ENCODE measurements at regions not wholly inside any gene's neighbourhood (a gene's known extent, or its start where the extent isn't known, plus 50 kb on each side); places are given as distances from the start of the nearest gene placed in this dataset.
"Not testable (repeated sequence)": the region's sequence is repeated elsewhere in the genome, so short reads cannot be mapped to it uniquely, and the experiment has no call there.

DNA sequence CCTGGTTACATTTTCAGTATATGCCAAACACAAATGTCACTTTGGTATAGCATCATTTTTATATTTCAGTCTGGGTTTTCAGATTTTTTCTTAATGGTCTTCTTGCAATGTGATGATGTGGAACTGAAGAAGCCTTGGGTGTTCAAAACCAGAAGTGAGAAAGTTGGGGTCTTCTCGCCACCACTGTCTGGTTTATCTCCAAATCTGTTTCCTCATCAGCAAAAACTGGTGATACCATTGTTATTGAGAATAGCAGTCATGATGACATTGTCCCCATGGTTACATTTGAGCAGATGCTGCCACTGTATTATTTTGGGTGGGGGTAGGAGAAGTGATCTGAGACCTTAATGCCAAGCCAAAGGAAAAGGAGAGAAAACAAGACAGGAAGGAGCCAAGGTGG is 85.9 kb upstream of the MAP3K1 start:
- Histone ChIP-seq H3K4me3 (replicated peaks; ENCODE audit: insufficient read depth, low read length) (no peak overlapping the region), H3K27ac (replicated peaks) (no peak overlapping the region), H3K27me3 (ENCODE audit: insufficient read depth, poor library complexity, severe bottlenecking) (no peaks in the 10 kb centered on the region)
- no peak for DNase-seq (ENCODE audit: low read depth in 1 of 2, low spot score in 1 of 2)
- TF ChIP-seq SPI1 (IDR thresholded peaks at IDR 0.05; ENCODE audit: borderline replicate concordance, low read depth) (no peak), GABPA (IDR thresholded peaks at IDR 0.05; ENCODE audit: low read depth) (no peak), POLR2AphosphoS5 (IDR thresholded peaks at IDR 0.05; ENCODE audit: low read depth) (no peak), REST (IDR thresholded peaks at IDR 0.05; ENCODE audit: insufficient replicate concordance, low read depth) (no peak)
- TF ChIP-seq, protein P1, sequence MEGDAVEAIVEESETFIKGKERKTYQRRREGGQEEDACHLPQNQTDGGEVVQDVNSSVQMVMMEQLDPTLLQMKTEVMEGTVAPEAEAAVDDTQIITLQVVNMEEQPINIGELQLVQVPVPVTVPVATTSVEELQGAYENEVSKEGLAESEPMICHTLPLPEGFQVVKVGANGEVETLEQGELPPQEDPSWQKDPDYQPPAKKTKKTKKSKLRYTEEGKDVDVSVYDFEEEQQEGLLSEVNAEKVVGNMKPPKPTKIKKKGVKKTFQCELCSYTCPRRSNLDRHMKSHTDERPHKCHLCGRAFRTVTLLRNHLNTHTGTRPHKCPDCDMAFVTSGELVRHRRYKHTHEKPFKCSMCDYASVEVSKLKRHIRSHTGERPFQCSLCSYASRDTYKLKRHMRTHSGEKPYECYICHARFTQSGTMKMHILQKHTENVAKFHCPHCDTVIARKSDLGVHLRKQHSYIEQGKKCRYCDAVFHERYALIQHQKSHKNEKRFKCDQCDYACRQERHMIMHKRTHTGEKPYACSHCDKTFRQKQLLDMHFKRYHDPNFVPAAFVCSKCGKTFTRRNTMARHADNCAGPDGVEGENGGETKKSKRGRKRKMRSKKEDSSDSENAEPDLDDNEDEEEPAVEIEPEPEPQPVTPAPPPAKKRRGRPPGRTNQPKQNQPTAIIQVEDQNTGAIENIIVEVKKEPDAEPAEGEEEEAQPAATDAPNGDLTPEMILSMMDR (IDR thresholded peaks at IDR 0.05; ENCODE audit: insufficient read depth, low read length), result no peak

DNA sequence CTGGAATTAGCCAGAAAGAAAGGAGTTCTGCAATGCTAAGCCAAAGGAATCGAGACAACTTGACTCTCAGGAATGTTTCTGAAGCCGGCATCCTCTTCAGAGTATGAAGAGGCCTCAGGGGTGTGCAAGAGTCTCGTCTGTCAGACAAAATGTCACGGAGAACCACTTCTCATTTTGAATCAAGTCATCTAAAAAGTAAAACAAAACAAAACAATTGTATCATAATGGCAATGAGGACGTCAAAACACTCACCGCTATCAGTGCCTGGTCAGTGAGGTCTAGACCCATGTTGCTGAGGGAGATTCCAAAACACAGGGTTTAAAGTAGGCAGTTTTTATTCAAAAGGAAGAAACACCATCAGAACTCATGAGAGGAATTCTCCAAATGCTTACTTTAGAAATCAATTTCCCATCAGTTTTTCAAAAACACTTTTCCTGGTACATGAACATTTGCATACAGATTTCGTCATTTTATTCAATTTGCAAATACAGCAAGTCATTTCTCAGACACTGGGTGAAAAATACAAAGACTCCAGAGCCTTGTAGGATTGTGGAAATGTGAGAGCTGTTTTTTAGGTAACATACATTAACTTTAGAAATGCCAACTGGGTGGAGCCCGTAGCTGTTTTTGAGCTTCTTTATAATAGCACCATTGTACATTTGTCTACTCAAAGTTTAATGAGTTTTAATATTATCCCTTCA is 89.5 kb upstream of the MAP3K1 start:
- H3K27me3 ChIP-seq (ENCODE audit: insufficient read depth, poor library complexity, severe bottlenecking), result no peaks in the 10 kb centered on the region
- DNase-seq (ENCODE audit: low read depth in 1 of 2, low spot score in 1 of 2), result no peak
- TF ChIP-seq GABPA (IDR thresholded peaks at IDR 0.05; ENCODE audit: low read depth), result no peak
- TF ChIP-seq, protein P1 (IDR thresholded peaks at IDR 0.05; ENCODE audit: insufficient read depth, low read length), result no peak
- no peak for TF ChIP-seq SPI1 (IDR thresholded peaks at IDR 0.05; ENCODE audit: borderline replicate concordance, low read depth)
- no peak for TF ChIP-seq REST (IDR thresholded peaks at IDR 0.05; ENCODE audit: insufficient replicate concordance, low read depth)
- TF ChIP-seq POLR2AphosphoS5 (IDR thresholded peaks at IDR 0.05; ENCODE audit: low read depth), result no peak

GRCh38 chr5:56724857-56725256 is 90.5 kb upstream of the MAP3K1 start:
- not testable (repeated sequence) for H3K27me3 ChIP-seq (ENCODE audit: insufficient read depth, poor library complexity, severe bottlenecking); DNase-seq (ENCODE audit: low read depth in 1 of 2, low spot score in 1 of 2); H3K4me3 ChIP-seq (replicated peaks; ENCODE audit: insufficient read depth, low read length); H3K27ac ChIP-seq (replicated peaks)

More for the DNA sequence above, 89.5 kb upstream of the MAP3K1 start:
- Histone ChIP-seq H3K4me3 (replicated peaks; ENCODE audit: insufficient read depth, low read length) (no peak overlapping the region), H3K27ac (replicated peaks) (no peak overlapping the region)

GRCh38 chr5:56722317-56722716 is 93.0 kb upstream of the MAP3K1 start:
- Histone ChIP-seq H3K27me3 (ENCODE audit: insufficient read depth, poor library complexity, severe bottlenecking) (no peaks in the 10 kb centered on the region), H3K27ac (replicated peaks) (no peak overlapping the region), H3K4me3 (replicated peaks; ENCODE audit: insufficient read depth, low read length) (no peak overlapping the region)
- TF ChIP-seq POLR2AphosphoS5 (IDR thresholded peaks at IDR 0.05; ENCODE audit: low read depth), result no peak
- TF ChIP-seq, protein P1 (IDR thresholded peaks at IDR 0.05; ENCODE audit: insufficient read depth, low read length), result no peak
- TF ChIP-seq GABPA (IDR thresholded peaks at IDR 0.05; ENCODE audit: low read depth), result no peak
- TF ChIP-seq SPI1 (IDR thresholded peaks at IDR 0.05; ENCODE audit: borderline replicate concordance, low read depth), result no peak
- TF ChIP-seq REST (IDR thresholded peaks at IDR 0.05; ENCODE audit: insufficient replicate concordance, low read depth), result no peak
- no peak for DNase-seq (ENCODE audit: low read depth in 1 of 2, low spot score in 1 of 2)

Data from HL-60 (cell line).